IMR-90 (cell line): ENCODE measurements at regions not wholly inside any gene's neighbourhood (a gene's known extent, or its start where the extent isn't known, plus 50 kb on each side); places are given as distances from the start of the nearest gene placed in this dataset.

ENCODE experiments used
- ATAC-seq: fragments of 200-7000 bp; cut with Tn5 transposase; 2 replicates; pipeline ENCODE4 v1.9.1; 2020; ENCODE audit warnings: low read depth, mild to moderate bottlenecking, moderate library complexity
- BruUV-seq: library from RNA; stranded (reverse); fragments of 400-500 nt; replicated peaks from 2 replicates; lab custom pipeline; 2021; lab: Mats Ljungman, UMichigan
- CTCF ChIA-PET: fragments of 300-600 bp; formaldehyde crosslinking; extraction: SDS; loops from one replicate; lab custom pipeline; 2021; ENCODE audit warnings: antibody characterized with exemption; lab: Yijun Ruan, JAX
- POLR2A ChIA-PET: fragments of 300-600 bp; sonication (Branson Sonifier 250); formaldehyde crosslinking; loops from one replicate; lab custom pipeline; 2022; ENCODE audit warnings: antibody characterized with exemption; ENCODE audit not compliant: unreplicated experiment; lab: Charles Lee
- DNase-seq: peaks from one replicate; pipeline ENCODE4 v3.0.0; 2013
- H2AFZ ChIP-seq: replicated peaks from 2 replicates; pipeline ENCODE3; 2013; ENCODE audit warnings: low read length, mild to moderate bottlenecking; ENCODE audit not compliant: poor library complexity
- H2AK5ac ChIP-seq: 2 replicates; pipeline ENCODE4 v1.6.1; 2013; ENCODE audit warnings: low read depth, low read length, inconsistent platforms
- H2AK9ac ChIP-seq: replicated peaks from 2 replicates; pipeline ENCODE3; 2013; ENCODE audit warnings: mild to moderate bottlenecking, low read depth, low read length, moderate library complexity; ENCODE audit not compliant: poor library complexity
- H2BK120ac ChIP-seq: 2 replicates; pipeline ENCODE4 v1.6.1; 2013; ENCODE audit warnings: low read depth, low read length, inconsistent platforms
- H2BK15ac ChIP-seq: 3 replicates; pipeline ENCODE4 v1.6.1; 2013; ENCODE audit warnings: low read depth, low read length, inconsistent platforms
- H2BK20ac ChIP-seq: 2 replicates; pipeline ENCODE4 v1.6.1; 2013; ENCODE audit warnings: low read depth, mild to moderate bottlenecking, inconsistent platforms, low read length, moderate library complexity
- H2BK5ac ChIP-seq: 2 replicates; pipeline ENCODE4 v1.6.1; 2013; ENCODE audit warnings: mild to moderate bottlenecking, low read depth, low read length, inconsistent platforms; ENCODE audit not compliant: poor library complexity, severe bottlenecking
- H3K14ac ChIP-seq: replicated peaks from 2 replicates; pipeline ENCODE4 v1.6.1; 2013; ENCODE audit warnings: low read depth, low read length, inconsistent platforms
- H3K18ac ChIP-seq: 2 replicates; pipeline ENCODE4 v1.6.1; 2013; ENCODE audit warnings: low read depth, low read length, control low read depth
- H3K23ac ChIP-seq: 2 replicates; pipeline ENCODE4 v1.6.1; 2013; ENCODE audit warnings: low read depth, low read length, inconsistent platforms
- H3K27ac ChIP-seq: 2 replicates; pipeline ENCODE4 v1.5.1; 2013; ENCODE audit warnings: mild to moderate bottlenecking, control low read depth, low read length; ENCODE audit not compliant: insufficient read depth
- H3K27me3 ChIP-seq: 2 replicates; pipeline ENCODE4 v1.6.1; 2013; ENCODE audit warnings: low read length; ENCODE audit not compliant: control insufficient read depth, insufficient read depth
- H3K36me3 ChIP-seq: 2 replicates; pipeline ENCODE4 v1.6.1; 2013; ENCODE audit warnings: low read length, mixed read lengths; ENCODE audit not compliant: control insufficient read depth, insufficient read depth
- H3K4ac ChIP-seq: 2 replicates; pipeline ENCODE4 v1.6.1; 2013; ENCODE audit warnings: low read depth, low read length, inconsistent platforms
- H3K4me1 ChIP-seq: 2 replicates; pipeline ENCODE4 v1.6.1; 2013; ENCODE audit warnings: low read length, mixed read lengths; ENCODE audit not compliant: control insufficient read depth, insufficient read depth
- H3K4me2 ChIP-seq: 2 replicates; pipeline ENCODE4 v1.6.1; 2013; ENCODE audit warnings: low read depth, mild to moderate bottlenecking, control low read depth, low read length, moderate library complexity
- H3K4me3 ChIP-seq: 2 replicates; pipeline ENCODE4 v1.5.1; 2013; ENCODE audit warnings: low read depth, mild to moderate bottlenecking, control low read depth, low read length, moderate library complexity; ENCODE audit not compliant: insufficient read depth
- H3K56ac ChIP-seq: 2 replicates; pipeline ENCODE4 v1.6.1; 2013; ENCODE audit warnings: low read length, inconsistent platforms; ENCODE audit not compliant: insufficient read depth; ENCODE audit errors: extremely low read depth
- H3K79me1 ChIP-seq, 2 experiments: 2 replicates each; pipeline ENCODE4 v1.6.1; 2013; ENCODE audit warnings: low read length in 2 of 2, inconsistent platforms in 1 of 2, low read depth in 1 of 2
- H3K9ac ChIP-seq: 2 replicates; pipeline ENCODE4 v1.6.1; 2013; ENCODE audit warnings: low read depth, low read length, control low read depth
- H3K9me1 ChIP-seq: 2 replicates; pipeline ENCODE4 v1.6.1; 2013; ENCODE audit warnings: low read length, inconsistent platforms; ENCODE audit not compliant: insufficient read depth
- H3K9me3 ChIP-seq: 2 replicates; pipeline ENCODE4 v1.6.1; 2013; ENCODE audit warnings: low read length; ENCODE audit not compliant: control insufficient read depth, insufficient read depth
- H4K20me1 ChIP-seq: 2 replicates; pipeline ENCODE4 v1.6.1; 2013; ENCODE audit warnings: low read length, inconsistent platforms; ENCODE audit not compliant: insufficient read depth
- H4K5ac ChIP-seq: 2 replicates; pipeline ENCODE4 v1.6.1; 2013; ENCODE audit warnings: mild to moderate bottlenecking, low read depth, low read length, control low read depth
- H4K8ac ChIP-seq, 2 experiments: 2 replicates each; pipeline ENCODE4 v1.6.1; 2013; ENCODE audit warnings: low read depth in 2 of 2, low read length in 2 of 2, control low read depth in 1 of 2, inconsistent platforms in 1 of 2
- H4K91ac ChIP-seq: 2 replicates; pipeline ENCODE4 v1.6.1; 2013; ENCODE audit warnings: low read depth, low read length, inconsistent platforms; ENCODE audit not compliant: insufficient read depth
- CEBPB ChIP-seq: IDR thresholded peaks from 2 replicates; pipeline ENCODE4 v1.6.1; 2012; ENCODE audit warnings: low read depth, low read length, improper control_type of control experiment
- CHD1 ChIP-seq: IDR thresholded peaks from 2 replicates; pipeline ENCODE4 v1.6.1; 2012; ENCODE audit warnings: low read depth, low read length, improper control_type of control experiment
- POLR2A ChIP-seq: IDR thresholded peaks from 2 replicates; pipeline ENCODE4 v1.6.1; 2012; ENCODE audit warnings: mild to moderate bottlenecking, low read depth, low read length
- WGBS, 2 experiments: methylation state at CpG; one replicate each; pipeline versions ENCODE4 v1.1.5 to v1.1.7; 2013; ENCODE audit warnings: missing lambda C conversion rate in 2 of 2; ENCODE audit not compliant: insufficient read length in 1 of 2; ENCODE audit errors: extremely low coverage in 2 of 2; 5-methylcytosine and 5-hydroxymethylcytosine counted together
- dilution Hi-C: fragments of 300-500 bp; cut with HindIII; formaldehyde crosslinking; loops from one replicate; pipeline ENCODE4 v1.14.3; 2018; ENCODE audit warnings: low sequenced_read_pairs; ENCODE audit not compliant: unreplicated experiment
- in situ Hi-C: fragments of 300-500 bp; cut with MboI; formaldehyde crosslinking; loops from 3 replicates; pipeline ENCODE4 v1.14.3; 2019; ENCODE audit warnings: low sequenced_read_pairs, inconsistent platforms, mixed read lengths
- intact Hi-C: fragments of 100-400 bp; cut with micrococcal nuclease; formaldehyde crosslinking; loops from 2 replicates; pipeline ENCODE4 v1.10.0; 2022
- TF ChIP-seq, protein P1 (sequence below): fragments of 150-350 bp; IDR thresholded peaks from 2 replicates; pipeline ENCODE4 v1.6.1; 2016; ENCODE audit warnings: low read depth, mild to moderate bottlenecking, low read length, moderate library complexity, borderline replicate concordance
- TF ChIP-seq, protein P2 (sequence below): conservative IDR thresholded peaks from 2 replicates; pipeline ENCODE4 v1.5.1; 2012; ENCODE audit warnings: mild to moderate bottlenecking, low read depth, low read length, improper control_type of control experiment

DNA sequence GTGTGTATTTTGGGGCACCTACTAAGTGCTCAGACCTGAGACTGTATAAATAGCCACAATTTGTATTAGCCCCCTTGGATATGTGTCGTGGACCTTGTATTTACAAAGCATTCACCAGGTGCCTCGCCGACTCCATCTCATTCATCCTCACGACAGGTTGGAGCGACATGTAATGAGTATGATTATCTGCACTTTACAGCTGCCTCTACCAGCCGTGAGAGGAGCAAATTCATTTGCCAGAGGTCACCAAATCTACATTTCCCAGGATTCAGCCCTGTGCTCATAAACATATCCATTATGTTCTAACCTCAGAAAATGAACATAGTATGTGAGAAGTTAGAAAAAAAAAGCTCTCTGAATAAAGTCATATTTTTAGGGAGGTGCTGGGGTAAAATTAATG lies 167.4 kb downstream of the ZDHHC21 start:
- H4K5ac ChIP-seq = no peak overlapping the region
- H3K23ac ChIP-seq = no peak overlapping the region
- TF ChIP-seq, protein P1, sequence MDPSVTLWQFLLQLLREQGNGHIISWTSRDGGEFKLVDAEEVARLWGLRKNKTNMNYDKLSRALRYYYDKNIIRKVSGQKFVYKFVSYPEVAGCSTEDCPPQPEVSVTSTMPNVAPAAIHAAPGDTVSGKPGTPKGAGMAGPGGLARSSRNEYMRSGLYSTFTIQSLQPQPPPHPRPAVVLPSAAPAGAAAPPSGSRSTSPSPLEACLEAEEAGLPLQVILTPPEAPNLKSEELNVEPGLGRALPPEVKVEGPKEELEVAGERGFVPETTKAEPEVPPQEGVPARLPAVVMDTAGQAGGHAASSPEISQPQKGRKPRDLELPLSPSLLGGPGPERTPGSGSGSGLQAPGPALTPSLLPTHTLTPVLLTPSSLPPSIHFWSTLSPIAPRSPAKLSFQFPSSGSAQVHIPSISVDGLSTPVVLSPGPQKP = no peak
- TF ChIP-seq POLR2A = no peak
- no peak for TF ChIP-seq CEBPB
- TF ChIP-seq, protein P2, sequence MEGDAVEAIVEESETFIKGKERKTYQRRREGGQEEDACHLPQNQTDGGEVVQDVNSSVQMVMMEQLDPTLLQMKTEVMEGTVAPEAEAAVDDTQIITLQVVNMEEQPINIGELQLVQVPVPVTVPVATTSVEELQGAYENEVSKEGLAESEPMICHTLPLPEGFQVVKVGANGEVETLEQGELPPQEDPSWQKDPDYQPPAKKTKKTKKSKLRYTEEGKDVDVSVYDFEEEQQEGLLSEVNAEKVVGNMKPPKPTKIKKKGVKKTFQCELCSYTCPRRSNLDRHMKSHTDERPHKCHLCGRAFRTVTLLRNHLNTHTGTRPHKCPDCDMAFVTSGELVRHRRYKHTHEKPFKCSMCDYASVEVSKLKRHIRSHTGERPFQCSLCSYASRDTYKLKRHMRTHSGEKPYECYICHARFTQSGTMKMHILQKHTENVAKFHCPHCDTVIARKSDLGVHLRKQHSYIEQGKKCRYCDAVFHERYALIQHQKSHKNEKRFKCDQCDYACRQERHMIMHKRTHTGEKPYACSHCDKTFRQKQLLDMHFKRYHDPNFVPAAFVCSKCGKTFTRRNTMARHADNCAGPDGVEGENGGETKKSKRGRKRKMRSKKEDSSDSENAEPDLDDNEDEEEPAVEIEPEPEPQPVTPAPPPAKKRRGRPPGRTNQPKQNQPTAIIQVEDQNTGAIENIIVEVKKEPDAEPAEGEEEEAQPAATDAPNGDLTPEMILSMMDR = no peak
- no peak for TF ChIP-seq CHD1

More for the DNA sequence above, 167.4 kb downstream of the ZDHHC21 start:
- no peak for DNase-seq
- WGBS, 2 experiments = no CpG with 5 or more reads among the region's 6 CpGs
- H2BK120ac ChIP-seq = no peak overlapping the region
- no peaks in the 10 kb centered on the region for H3K36me3 ChIP-seq
- H3K9ac ChIP-seq = no peak overlapping the region
- no peak overlapping the region for H3K4me3 ChIP-seq
- POLR2A ChIA-PET = no interaction called here
- no peaks in the 10 kb centered on the region for H3K9me3 ChIP-seq
- no peak overlapping the region for H4K91ac ChIP-seq
- ATAC-seq = no peak
- peaks cover 1% of the 10 kb centered on the region for H3K27me3 ChIP-seq
- no peak overlapping the region for H3K18ac ChIP-seq
- H2BK20ac ChIP-seq = no peak overlapping the region
- no peak overlapping the region for H3K4ac ChIP-seq
- H2AFZ ChIP-seq = no peak overlapping the region
- no peaks in the 10 kb centered on the region for H3K9me1 ChIP-seq
- no peak overlapping the region for H2AK5ac ChIP-seq
- no peak overlapping the region for H3K27ac ChIP-seq
- H4K8ac ChIP-seq = no peak overlapping the region
- no peak overlapping the region for H2AK9ac ChIP-seq
- H3K14ac ChIP-seq = no peak overlapping the region
- dilution Hi-C loops (no loop called here), in situ Hi-C loops (no loop called here), intact Hi-C loops (no loop called here)
- H2BK15ac ChIP-seq = no peak overlapping the region
- CTCF ChIA-PET = interaction anchor here (1.0 kb wide), 1 partner anchor 12 kb away, joined by 3 read pairs; no protein-coding TSS in a partner anchor
- H2BK5ac ChIP-seq = no peak overlapping the region
- no TSS peak for BruUV-seq
- no peaks in the 10 kb centered on the region for H3K79me1 ChIP-seq
- no peaks in the 10 kb centered on the region for H4K20me1 ChIP-seq
- H3K4me2 ChIP-seq = no peak overlapping the region
- no peaks in the 10 kb centered on the region for H3K4me1 ChIP-seq
- no peak overlapping the region for H3K56ac ChIP-seq
